Lung (tissue), 11 donors: ENCODE measurements at regions not wholly inside any gene's neighbourhood (a gene's known extent, or its start where the extent isn't known, plus 50 kb on each side); places are given as distances from the start of the nearest gene placed in this dataset.
"Not testable (repeated sequence)": the region's sequence is repeated elsewhere in the genome, so short reads cannot be mapped to it uniquely, and the experiment has no call there.

ENCODE experiments used
- ATAC-seq: fragments of 200-7000 bp; cut with Tn5 transposase; one replicate; pipeline ENCODE4 v1.9.1; 2020; ENCODE audit warnings: moderate number of reproducible peaks; ENCODE audit not compliant: insufficient read depth, low FRiP score
- DNase-seq, 3 donors: peaks; one replicate each; pipeline ENCODE4 v3.0.0-alpha.2; 2013 to 2017
- H3K27ac ChIP-seq, 2 donors: one replicate each; pipeline ENCODE4 v1.5.1; 2013; ENCODE audit warnings: mild to moderate bottlenecking in 2 of 2, moderate library complexity in 2 of 2, control low read depth in 1 of 2, inconsistent platforms in 1 of 2, low read depth in 1 of 2, low read length in 1 of 2
- H3K27me3 ChIP-seq, 3 donors: one replicate each; pipeline ENCODE4 v1.5.1; 2013; ENCODE audit warnings: low read length in 2 of 3; ENCODE audit not compliant: control insufficient read depth in 3 of 3, insufficient read depth in 3 of 3
- H3K36me3 ChIP-seq, 4 donors: one replicate each; pipeline ENCODE4 v1.5.1; 2013; ENCODE audit warnings: low read length in 4 of 4, mild to moderate bottlenecking in 1 of 4, moderate library complexity in 1 of 4; ENCODE audit not compliant: control insufficient read depth in 4 of 4, insufficient read depth in 4 of 4
- H3K4me1 ChIP-seq, 5 donors: one replicate each; pipeline ENCODE4 v1.5.1; 2013; ENCODE audit warnings: low read length in 5 of 5, mild to moderate bottlenecking in 2 of 5, moderate library complexity in 1 of 5; ENCODE audit not compliant: control insufficient read depth in 5 of 5, insufficient read depth in 5 of 5
- H3K4me3 ChIP-seq: one replicate; pipeline ENCODE4 v1.5.1; 2013; ENCODE audit warnings: mild to moderate bottlenecking, control low read depth, moderate library complexity
- H3K9ac ChIP-seq, 2 donors: one replicate each; pipeline ENCODE4 v1.5.1; 2013; ENCODE audit warnings: low read length in 2 of 2, control low read depth in 1 of 2; ENCODE audit not compliant: insufficient read depth in 1 of 2
- H3K9me3 ChIP-seq, 4 donors: one replicate each; pipeline ENCODE4 v1.5.1; 2013; ENCODE audit warnings: low read length in 3 of 4, mild to moderate bottlenecking in 1 of 4, moderate library complexity in 1 of 4; ENCODE audit not compliant: control insufficient read depth in 4 of 4, insufficient read depth in 3 of 4
- CTCF ChIP-seq: IDR thresholded peaks from 2 replicates; pipeline ENCODE4 v1.5.1; 2012; ENCODE audit warnings: mild to moderate bottlenecking; ENCODE audit errors: control extremely low read depth, extremely low read depth
- WGBS, 2 donors: extraction: QIAGEN DNeasy Blood & Tissue Kit; methylation state at CpG; one replicate each; pipeline ENCODE4 v1.1.7; 2013; 5-methylcytosine and 5-hydroxymethylcytosine counted together
- donor health status: control.
- donor health status: control.
- donor health status: Bipolar disorder and iron deficiency.
- donor health status: healthy.
- donor health status: DM: yes; HTN: yes; CAD: no.

- not testable (repeated sequence) for H3K27ac ChIP-seq, H3K4me3 ChIP-seq, H3K4me1 ChIP-seq, ATAC-seq, DNase-seq, H3K9me3 ChIP-seq, H3K9ac ChIP-seq, H3K36me3 ChIP-seq
- peaks cover 0 to 29% (median 3%) of the 10 kb centered on the region in 3 donors for H3K27me3 ChIP-seq
- 62 to 97% methylated on average over 3 of the region's 3 CpGs for WGBS, 2 donors
Measured at GRCh38 chrX:99988532-99988931, 421.5 kb downstream of the PCDH19 start.

- no peak for ATAC-seq
- peaks cover 0 to 34% (median 9%) of the 10 kb centered on the region in 3 donors for H3K27me3 ChIP-seq
- H3K27ac ChIP-seq, result no peak overlapping the region
- H3K9me3 ChIP-seq, result peaks cover 0 to 2% (median 0%) of the 10 kb centered on the region in 4 donors
- WGBS, 2 donors, result 71 to 89% methylated on average over 3 of the region's 3 CpGs
- no peaks in the 10 kb centered on the region for H3K36me3 ChIP-seq
- H3K4me3 ChIP-seq, result no peak overlapping the region
- peak in 1 of 3 donors; percentile 1 for DNase-seq
- H3K9ac ChIP-seq, result no peak overlapping the region
- no peak for TF ChIP-seq CTCF
- H3K4me1 ChIP-seq, result no peaks in the 10 kb centered on the region
Measured at GRCh38 chrX:99973572-99974226, 436.4 kb downstream of the PCDH19 start.

DNA sequence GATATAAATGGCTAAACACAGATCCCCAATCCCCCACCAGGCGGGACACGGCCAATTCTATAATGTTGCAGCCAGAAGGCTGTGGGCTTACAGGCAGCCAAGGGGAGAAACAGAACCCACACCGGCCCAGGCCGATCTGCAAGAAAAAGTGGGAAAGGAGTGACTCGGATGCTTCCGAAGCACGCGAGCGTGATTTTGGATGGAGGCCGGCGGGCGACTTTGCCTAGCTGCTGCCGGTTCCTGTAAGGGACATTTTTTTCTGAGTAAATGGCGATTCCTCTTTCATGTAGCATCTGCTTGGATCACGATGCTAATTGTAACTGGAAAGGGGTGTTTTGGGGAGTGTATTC lies 470.2 kb downstream of the PCDH19 start:
- ATAC-seq (no peak), DNase-seq (peak in 1 of 3 donors; percentile 2)
- 47 to 57% methylated on average over 15 of the region's 15 CpGs for WGBS, 2 donors
- H3K27me3 ChIP-seq, result peaks cover 0 to 11% (median 7%) of the 10 kb centered on the region in 3 donors
- H3K4me3 ChIP-seq, result no peak overlapping the region
- no peak overlapping the region for H3K27ac ChIP-seq
- H3K4me1 ChIP-seq, result no peaks in the 10 kb centered on the region
- H3K36me3 ChIP-seq, result no peaks in the 10 kb centered on the region
- TF ChIP-seq CTCF, result no peak
- no peaks in the 10 kb centered on the region for H3K9me3 ChIP-seq
- no peak overlapping the region for H3K9ac ChIP-seq

- ATAC-seq, H3K27ac ChIP-seq, H3K9ac ChIP-seq, H3K36me3 ChIP-seq, H3K9me3 ChIP-seq, H3K4me1 ChIP-seq, DNase-seq, H3K27me3 ChIP-seq, H3K4me3 ChIP-seq: not testable (repeated sequence)
- 48 to 68% methylated on average over 21 to 29 of the region's 29 CpGs for WGBS, 2 donors
Measured at GRCh38 chrX:99939206-99939882, 470.7 kb downstream of the PCDH19 start.
